Colonic mucosa (tissue), 4 donors: ENCODE measurements at regions not wholly inside any gene's neighbourhood (a gene's known extent, or its start where the extent isn't known, plus 50 kb on each side); places are given as distances from the start of the nearest gene placed in this dataset.

Source experiments
- DNase-seq: peaks from one replicate; pipeline ENCODE4 v3.0.0-alpha.2; 2020
- H3K27ac ChIP-seq: fragments of 200-600 bp; one replicate; pipeline ENCODE4 v1.8.0; 2021
- H3K27me3 ChIP-seq: fragments of 200-600 bp; one replicate; pipeline ENCODE4 v1.8.0; 2021
- H3K36me3 ChIP-seq: fragments of 200-600 bp; one replicate; pipeline ENCODE4 v1.8.0; 2021
- H3K4me1 ChIP-seq: fragments of 200-600 bp; one replicate; pipeline ENCODE4 v1.8.0; 2021; ENCODE audit warnings: mild to moderate bottlenecking
- H3K4me3 ChIP-seq: fragments of 200-600 bp; one replicate; pipeline ENCODE4 v1.8.0; 2021
- H3K9ac ChIP-seq, 2 donors: one replicate each; pipeline ENCODE4 v1.7.0; 2013; ENCODE audit warnings: control low read depth in 2 of 2, low read depth in 2 of 2, low read length in 2 of 2
- H3K9me3 ChIP-seq: fragments of 200-600 bp; one replicate; pipeline ENCODE4 v1.8.0; 2021
- intact Hi-C: fragments of 100-400 bp; cut with DNase I; formaldehyde crosslinking; loops from one replicate; pipeline ENCODE4 v1.14.1; 2022
- TF ChIP-seq, protein P1 (sequence below): fragments of 200-600 bp; IDR thresholded peaks from one replicate; pipeline ENCODE4 v1.8.0; 2022; ENCODE audit warnings: antibody characterized with exemption, mild to moderate bottlenecking
- donor health status: healthy.
- donor health status: DM: no; HTN: no; CAD: no.
- donor health status: DM: no; HTN: no; CAD: no.

DNA sequence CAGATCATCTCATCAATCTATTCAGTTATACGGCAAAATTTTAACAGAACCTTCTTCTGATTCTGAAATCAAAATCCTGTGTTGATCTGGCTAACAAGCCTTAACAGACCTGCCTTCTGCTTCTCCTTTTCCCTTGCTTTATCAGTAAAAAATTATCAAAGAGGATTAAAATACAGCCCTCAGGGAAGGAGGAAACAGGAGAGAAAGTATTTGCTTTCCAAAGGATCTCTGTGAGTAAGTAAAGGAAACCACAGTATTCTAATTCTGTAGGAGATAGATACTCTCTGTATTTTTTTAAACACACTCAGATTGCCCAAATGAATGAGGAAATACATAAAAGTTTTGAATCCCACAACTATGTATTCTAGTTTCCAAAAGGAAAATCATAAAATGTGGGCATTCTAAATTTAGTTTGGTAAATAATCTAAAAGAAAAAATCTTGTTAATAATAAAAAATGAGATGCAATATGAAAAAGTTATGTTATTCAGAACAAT lies 221.8 kb downstream of the ZIC1 start:
- H3K27ac ChIP-seq: no peak overlapping the region
- no peak overlapping the region for H3K4me3 ChIP-seq
- no peaks in the 10 kb centered on the region for H3K9me3 ChIP-seq
- no peaks in the 10 kb centered on the region for H3K36me3 ChIP-seq
- intact Hi-C loops: no loop called here
- DNase-seq: no peak
- TF ChIP-seq, protein P1, sequence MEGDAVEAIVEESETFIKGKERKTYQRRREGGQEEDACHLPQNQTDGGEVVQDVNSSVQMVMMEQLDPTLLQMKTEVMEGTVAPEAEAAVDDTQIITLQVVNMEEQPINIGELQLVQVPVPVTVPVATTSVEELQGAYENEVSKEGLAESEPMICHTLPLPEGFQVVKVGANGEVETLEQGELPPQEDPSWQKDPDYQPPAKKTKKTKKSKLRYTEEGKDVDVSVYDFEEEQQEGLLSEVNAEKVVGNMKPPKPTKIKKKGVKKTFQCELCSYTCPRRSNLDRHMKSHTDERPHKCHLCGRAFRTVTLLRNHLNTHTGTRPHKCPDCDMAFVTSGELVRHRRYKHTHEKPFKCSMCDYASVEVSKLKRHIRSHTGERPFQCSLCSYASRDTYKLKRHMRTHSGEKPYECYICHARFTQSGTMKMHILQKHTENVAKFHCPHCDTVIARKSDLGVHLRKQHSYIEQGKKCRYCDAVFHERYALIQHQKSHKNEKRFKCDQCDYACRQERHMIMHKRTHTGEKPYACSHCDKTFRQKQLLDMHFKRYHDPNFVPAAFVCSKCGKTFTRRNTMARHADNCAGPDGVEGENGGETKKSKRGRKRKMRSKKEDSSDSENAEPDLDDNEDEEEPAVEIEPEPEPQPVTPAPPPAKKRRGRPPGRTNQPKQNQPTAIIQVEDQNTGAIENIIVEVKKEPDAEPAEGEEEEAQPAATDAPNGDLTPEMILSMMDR: no peak
- no peak overlapping the region for H3K9ac ChIP-seq
- H3K4me1 ChIP-seq: no peaks in the 10 kb centered on the region
- H3K27me3 ChIP-seq: no peaks in the 10 kb centered on the region

DNA sequence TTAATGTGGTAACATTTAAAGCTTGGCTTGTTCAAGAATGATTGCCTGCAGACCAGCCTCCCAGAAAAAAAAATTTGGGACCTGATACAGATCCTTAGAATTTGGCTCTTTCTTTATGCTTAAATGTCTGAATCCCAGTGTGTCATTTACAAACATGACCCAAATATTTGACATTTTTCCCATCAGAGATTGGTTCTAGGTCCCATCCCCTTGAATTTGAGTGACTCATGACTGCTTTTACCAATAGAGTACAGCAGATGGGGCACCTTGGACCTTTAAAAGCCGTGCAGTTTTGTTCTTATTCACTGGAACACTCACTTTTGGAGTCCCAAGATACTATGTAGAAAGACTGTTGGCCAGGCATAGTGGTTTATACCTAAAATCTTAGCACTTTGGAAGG lies 231.6 kb downstream of the ZIC1 start:
- no peak overlapping the region for H3K9ac ChIP-seq
- H3K27ac ChIP-seq: no peak overlapping the region
- H3K9me3 ChIP-seq: no peaks in the 10 kb centered on the region
- H3K4me3 ChIP-seq: no peak overlapping the region
- DNase-seq: no peak
- no peaks in the 10 kb centered on the region for H3K27me3 ChIP-seq
- intact Hi-C loops: no loop called here
- no peaks in the 10 kb centered on the region for H3K4me1 ChIP-seq
- TF ChIP-seq, protein P1: no peak
- H3K36me3 ChIP-seq: no peaks in the 10 kb centered on the region

DNA sequence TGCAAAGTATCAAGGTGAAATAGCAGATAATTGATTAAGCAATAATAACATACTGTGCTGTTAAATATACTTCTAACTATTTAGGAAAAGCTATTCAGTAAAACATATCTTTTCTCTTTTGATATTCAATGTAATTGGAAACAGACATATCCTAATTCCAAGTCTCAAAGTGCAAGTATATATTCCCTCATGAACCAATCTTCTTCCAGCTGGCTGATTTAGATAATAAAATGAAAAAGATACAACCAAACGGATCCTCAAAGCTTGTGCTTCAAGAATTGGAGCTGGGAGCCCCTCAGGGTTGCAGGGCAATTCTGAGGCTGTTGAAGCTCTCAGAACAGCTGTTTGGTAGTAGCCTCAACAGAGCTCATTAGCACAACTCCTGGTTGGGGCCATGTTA lies 236.6 kb downstream of the ZIC1 start:
- Histone ChIP-seq H3K36me3 (no peaks in the 10 kb centered on the region), H3K9me3 (no peaks in the 10 kb centered on the region), H3K27ac (no peak overlapping the region), H3K27me3 (no peaks in the 10 kb centered on the region), H3K4me3 (no peak overlapping the region), H3K4me1 (no peaks in the 10 kb centered on the region), H3K9ac (no peak overlapping the region)
- TF ChIP-seq, protein P1: no peak
- intact Hi-C loops: no loop called here
- no peak for DNase-seq

DNA sequence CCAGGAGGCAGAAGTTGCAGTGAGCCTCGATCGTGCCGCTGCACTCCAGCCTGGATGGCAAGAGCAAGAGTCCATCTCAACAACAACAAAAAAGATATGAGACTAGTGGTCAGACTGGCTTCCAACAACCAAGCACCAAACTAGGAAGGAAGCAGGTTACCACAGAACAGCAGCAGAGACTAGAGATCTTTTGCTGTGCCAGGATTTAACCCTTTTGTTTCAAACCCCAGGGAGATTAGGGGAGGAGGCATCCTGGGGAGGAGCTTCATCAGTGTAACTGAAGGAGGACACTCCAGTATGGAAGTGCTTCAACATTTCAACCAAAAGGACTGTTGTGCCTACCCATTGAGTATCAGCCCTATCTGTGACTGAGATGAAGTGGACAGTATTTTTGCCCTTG lies 240.3 kb downstream of the ZIC1 start:
- Histone ChIP-seq H3K27ac (no peak overlapping the region), H3K9ac (no peak overlapping the region), H3K36me3 (no peaks in the 10 kb centered on the region), H3K27me3 (no peaks in the 10 kb centered on the region), H3K4me1 (no peaks in the 10 kb centered on the region), H3K9me3 (no peaks in the 10 kb centered on the region), H3K4me3 (no peak overlapping the region)
- TF ChIP-seq, protein P1: no peak
- DNase-seq: no peak
- intact Hi-C loops: no loop called here

DNA sequence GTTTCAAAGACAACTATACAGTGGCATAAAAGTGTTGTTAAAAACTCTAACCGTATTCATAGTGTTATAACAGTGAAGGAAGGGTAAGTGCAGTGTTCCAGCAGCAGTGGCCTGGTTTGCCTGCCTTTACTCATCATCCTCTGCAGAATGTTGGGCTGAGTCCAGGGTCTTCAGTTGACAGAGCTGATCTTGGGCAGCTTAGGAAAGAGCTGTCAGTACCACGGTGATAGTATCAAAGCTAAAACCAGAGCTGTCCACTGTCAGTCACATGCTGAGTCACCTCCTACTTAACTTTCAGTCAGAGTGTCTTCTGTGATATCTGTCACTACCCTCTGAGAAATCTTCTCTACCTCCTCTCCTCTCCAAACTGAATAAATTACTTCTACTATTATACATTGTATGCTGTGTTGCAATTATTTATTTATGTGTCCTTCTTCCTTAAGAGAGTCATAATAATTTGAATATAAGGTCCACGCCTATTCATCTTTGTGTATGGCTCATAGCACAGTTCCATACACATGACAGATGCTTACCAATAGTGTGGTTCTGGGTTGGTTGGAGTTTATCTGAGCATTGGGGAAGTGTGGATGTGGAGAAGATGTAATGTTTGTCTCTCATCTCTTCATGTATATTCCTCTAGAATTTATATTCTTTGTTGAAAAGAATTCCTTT lies 242.1 kb downstream of the ZIC1 start:
- intact Hi-C loops: no loop called here

More for the DNA sequence above, 242.1 kb downstream of the ZIC1 start:
- no peaks in the 10 kb centered on the region for H3K4me1 ChIP-seq
- H3K27me3 ChIP-seq: no peaks in the 10 kb centered on the region
- no peak overlapping the region for H3K4me3 ChIP-seq
- no peak for DNase-seq
- H3K27ac ChIP-seq: no peak overlapping the region
- TF ChIP-seq, protein P1: no peak
- no peaks in the 10 kb centered on the region for H3K36me3 ChIP-seq
- no peak overlapping the region for H3K9ac ChIP-seq
- H3K9me3 ChIP-seq: no peaks in the 10 kb centered on the region
